ENCODE measurements at regions not wholly inside any gene's neighbourhood (a gene's known extent, or its start where the extent isn't known, plus 50 kb on each side); places are given as distances from the start of the nearest gene placed in this dataset.
"Not testable (repeated sequence)": the region's sequence is repeated elsewhere in the genome, so short reads cannot be mapped to it uniquely, and the experiment has no call there.

GRCh38 chr18:8887877-8888276, 182.5 kb downstream of the MTCL1 start:
- TF ChIP-seq ZFHX2 (tag by site-specific recombination; conservative IDR thresholded peaks at IDR 0.05); REST (tag by site-specific recombination; IDR thresholded peaks at IDR 0.05); OVOL3 (tag by site-specific recombination; IDR thresholded peaks at IDR 0.05); ZNF837 (tag by site-specific recombination; IDR thresholded peaks at IDR 0.05); TCF7L2 (IDR thresholded peaks at IDR 0.05; ENCODE audit: borderline replicate concordance, low read depth, low read length); ZNF501 (tag by site-specific recombination; IDR thresholded peaks at IDR 0.05); HOXA7 (CRISPR knock-in tag; IDR thresholded peaks at IDR 0.05; ENCODE audit: borderline replicate concordance); ZNF639 (tag by site-specific recombination; IDR thresholded peaks at IDR 0.05); CTCF (tag by site-specific recombination; IDR thresholded peaks at IDR 0.05); ZNF76 (tag by site-specific recombination; IDR thresholded peaks at IDR 0.05; ENCODE audit: borderline replicate concordance, low read depth); ZFP3 (tag by site-specific recombination; IDR thresholded peaks at IDR 0.05; ENCODE audit: low read depth); PATZ1 (tag by site-specific recombination; IDR thresholded peaks at IDR 0.05): not testable (repeated sequence)
